ENCODE measurements at regions not wholly inside any gene's neighbourhood (a gene's known extent, or its start where the extent isn't known, plus 50 kb on each side); places are given as distances from the start of the nearest gene placed in this dataset.
"Not testable (repeated sequence)": the region's sequence is repeated elsewhere in the genome, so short reads cannot be mapped to it uniquely, and the experiment has no call there.

- no peaks in the 10 kb centered on the region for H3K4me1 ChIP-seq (ENCODE audit: low read depth)
- H3K27ac ChIP-seq, result no peak overlapping the region
- H3K36me3 ChIP-seq, result no peaks in the 10 kb centered on the region
- H3K9me3 ChIP-seq (ENCODE audit: low read depth), result no peaks in the 10 kb centered on the region
- DNase-seq (ENCODE audit: low read depth in 1 of 2, low spot score in 1 of 2), result no peak
- no peak overlapping the region for H3K4me3 ChIP-seq
- no peak for TF ChIP-seq CTCF (IDR thresholded peaks at IDR 0.05; ENCODE audit: low read depth, low read length)
- no peaks in the 10 kb centered on the region for H3K27me3 ChIP-seq
These were observed 352.4 kb upstream of the CLEC14A start for GRCh38 chr14:38608244-38608643.

DNA sequence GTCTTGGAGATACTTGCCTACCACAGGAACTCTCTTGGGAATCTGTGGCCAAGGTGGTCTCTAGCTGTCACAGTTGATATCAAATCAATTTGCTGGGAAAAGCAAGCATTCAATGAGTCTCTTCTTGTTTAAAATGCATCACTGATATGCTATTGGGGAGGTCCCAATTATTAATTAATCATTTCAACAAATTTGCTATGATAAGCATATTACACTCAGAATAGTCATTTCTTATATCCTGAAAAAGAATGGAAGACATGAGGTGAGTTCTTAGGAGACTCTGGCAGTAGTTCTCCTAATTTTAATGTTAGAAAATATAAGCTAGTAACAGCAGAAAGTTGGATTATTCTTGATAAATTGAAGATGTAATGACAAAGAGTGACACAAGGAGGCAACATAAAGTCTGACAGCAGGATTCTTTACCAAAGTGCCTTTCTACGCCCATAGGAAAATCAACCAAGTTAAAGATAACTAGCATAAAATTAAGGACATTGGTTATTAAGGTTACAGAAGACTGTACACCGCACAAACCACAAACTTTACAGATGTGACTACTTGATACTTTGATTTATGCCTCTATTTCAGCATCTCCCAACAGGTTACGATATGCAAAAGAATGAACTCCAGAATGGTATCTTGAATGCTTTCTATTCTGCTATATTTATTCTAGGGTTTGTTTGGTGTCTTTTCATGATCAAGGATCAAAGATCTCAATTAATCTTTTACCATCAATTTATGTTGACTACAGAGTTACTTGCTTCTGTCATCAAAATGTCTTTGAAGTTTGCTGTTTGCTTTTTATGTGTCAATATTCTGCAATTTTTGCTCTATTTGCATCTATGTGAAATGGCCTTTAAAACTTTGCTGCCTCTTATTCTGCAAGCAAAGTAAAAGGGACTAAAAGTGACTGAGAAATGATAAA lies 349.6 kb upstream of the CLEC14A start:
- Histone ChIP-seq H3K9me3 (ENCODE audit: low read depth) (no peaks in the 10 kb centered on the region), H3K4me1 (ENCODE audit: low read depth) (no peaks in the 10 kb centered on the region), H3K27ac (no peak overlapping the region), H3K36me3 (no peaks in the 10 kb centered on the region), H3K4me3 (no peak overlapping the region), H3K27me3 (no peaks in the 10 kb centered on the region)
- no peak for TF ChIP-seq CTCF (IDR thresholded peaks at IDR 0.05; ENCODE audit: low read depth, low read length)
- peak in 1 of 2 donors; percentile 2 for DNase-seq (ENCODE audit: low read depth in 1 of 2, low spot score in 1 of 2)

GRCh38 chr14:38600572-38600971 lies 344.7 kb upstream of the CLEC14A start:
- H3K9me3 ChIP-seq (ENCODE audit: low read depth); H3K36me3 ChIP-seq; H3K4me3 ChIP-seq; H3K4me1 ChIP-seq (ENCODE audit: low read depth); H3K27me3 ChIP-seq; H3K27ac ChIP-seq: not testable (repeated sequence)
- peak; percentile 46 for TF ChIP-seq CTCF (IDR thresholded peaks at IDR 0.05; ENCODE audit: low read depth, low read length)
- DNase-seq (ENCODE audit: low read depth in 1 of 2, low spot score in 1 of 2), result peak; percentile 5 to 64

- TF ChIP-seq CTCF (IDR thresholded peaks at IDR 0.05; ENCODE audit: low read depth, low read length), result no peak
- H3K27me3 ChIP-seq, result no peaks in the 10 kb centered on the region
- no peak overlapping the region for H3K4me3 ChIP-seq
- H3K4me1 ChIP-seq (ENCODE audit: low read depth), result no peaks in the 10 kb centered on the region
- H3K9me3 ChIP-seq (ENCODE audit: low read depth), result no peaks in the 10 kb centered on the region
- no peak for DNase-seq (ENCODE audit: low read depth in 1 of 2, low spot score in 1 of 2)
- no peaks in the 10 kb centered on the region for H3K36me3 ChIP-seq
- H3K27ac ChIP-seq, result no peak overlapping the region
These were observed 337.6 kb upstream of the CLEC14A start for GRCh38 chr14:38593476-38593875.

DNA sequence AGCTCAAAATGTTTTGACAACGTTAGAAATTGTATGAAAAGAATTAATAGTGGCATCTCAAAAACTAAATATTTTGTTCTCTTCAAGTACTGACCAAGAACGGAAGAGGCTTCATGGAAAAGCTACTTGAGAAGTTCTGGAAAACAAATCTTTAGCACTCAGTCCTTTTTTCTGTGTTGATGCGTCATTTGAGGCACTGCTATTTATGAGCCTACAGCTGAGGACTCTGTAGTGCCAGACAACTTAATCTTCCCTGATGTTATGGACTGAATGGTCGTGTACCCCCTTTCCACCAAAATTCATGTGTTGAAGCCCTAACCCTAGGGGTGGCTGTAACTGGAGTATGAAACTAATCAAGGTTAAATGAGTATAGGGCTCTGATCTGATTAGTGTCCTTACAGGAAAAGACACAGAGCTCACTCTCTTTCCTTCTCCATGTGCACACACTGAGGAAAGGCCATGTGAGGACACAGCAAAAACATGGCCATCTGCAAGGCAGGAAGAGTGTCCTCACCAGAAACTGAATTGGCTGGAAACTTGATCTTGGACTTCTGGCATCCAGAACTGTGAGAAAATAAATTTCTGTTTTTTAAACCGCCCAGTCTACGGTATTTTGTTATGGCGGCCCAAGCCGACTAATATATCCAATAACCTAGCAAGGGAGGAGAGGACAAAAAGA lies 337.0 kb upstream of the CLEC14A start:
- no peaks in the 10 kb centered on the region for H3K27me3 ChIP-seq
- no peak for TF ChIP-seq CTCF (IDR thresholded peaks at IDR 0.05; ENCODE audit: low read depth, low read length)
- no peak for DNase-seq (ENCODE audit: low read depth in 1 of 2, low spot score in 1 of 2)

More for the DNA sequence above, 337.0 kb upstream of the CLEC14A start:
- Histone ChIP-seq H3K4me3 (no peak overlapping the region), H3K9me3 (ENCODE audit: low read depth) (no peaks in the 10 kb centered on the region), H3K4me1 (ENCODE audit: low read depth) (no peaks in the 10 kb centered on the region), H3K36me3 (no peaks in the 10 kb centered on the region), H3K27ac (no peak overlapping the region)
